ENCODE measurements at regions not wholly inside any gene's neighbourhood (a gene's known extent, or its start where the extent isn't known, plus 50 kb on each side); places are given as distances from the start of the nearest gene placed in this dataset.

GRCh38 chr7:68535266-68535665 lies 1063.0 kb upstream of the AUTS2 start:
- DNase-seq (no peak), ATAC-seq (no peak)
- Histone ChIP-seq H3K4me1 (no peaks in the 10 kb centered on the region), H3K27ac (no peak overlapping the region), H3K9me3 (no peaks in the 10 kb centered on the region), H3K36me3 (no peaks in the 10 kb centered on the region), H3K4me3 (no peak overlapping the region), H3K27me3 (no peaks in the 10 kb centered on the region)
- intact Hi-C loops (cut with DNase I), result no loop called here
- WGBS (ENCODE audit: insufficient coverage, low coverage, low lambda C conversion rate, missing lambda C conversion rate), result 92% methylated on average over 5 of the region's 22 CpGs
- TF ChIP-seq CTCF (IDR thresholded peaks at IDR 0.05) (no peak), POLR2A (IDR thresholded peaks at IDR 0.05) (no peak)

GRCh38 chr7:68537051-68537773 lies 1061.1 kb upstream of the AUTS2 start:
- intact Hi-C loops (cut with DNase I), result no loop called here
- WGBS (ENCODE audit: insufficient coverage, low coverage, low lambda C conversion rate, missing lambda C conversion rate), result 57% methylated on average over 6 of the region's 6 CpGs
- H3K36me3 ChIP-seq, result no peaks in the 10 kb centered on the region
- no peak overlapping the region for H3K27ac ChIP-seq
- TF ChIP-seq POLR2A (IDR thresholded peaks at IDR 0.05), result no peak
- no peak for TF ChIP-seq CTCF (IDR thresholded peaks at IDR 0.05)
- H3K27me3 ChIP-seq, result no peaks in the 10 kb centered on the region
- ATAC-seq (no peak), DNase-seq (no peak)
- no peak overlapping the region for H3K4me3 ChIP-seq
- no peaks in the 10 kb centered on the region for H3K9me3 ChIP-seq
- H3K4me1 ChIP-seq, result no peaks in the 10 kb centered on the region

- intact Hi-C loops (cut with DNase I), result no loop called here
- WGBS (ENCODE audit: insufficient coverage, low coverage, low lambda C conversion rate, missing lambda C conversion rate), result 42% methylated on average over 5 of the region's 5 CpGs
- no peak overlapping the region for H3K27ac ChIP-seq
- ATAC-seq (no peak), DNase-seq (no peak)
- no peak for TF ChIP-seq CTCF (IDR thresholded peaks at IDR 0.05)
- TF ChIP-seq POLR2A (IDR thresholded peaks at IDR 0.05), result no peak
- no peaks in the 10 kb centered on the region for H3K36me3 ChIP-seq
- no peaks in the 10 kb centered on the region for H3K9me3 ChIP-seq
- no peaks in the 10 kb centered on the region for H3K27me3 ChIP-seq
- H3K4me3 ChIP-seq, result no peak overlapping the region
- no peaks in the 10 kb centered on the region for H3K4me1 ChIP-seq
Observed at GRCh38 chr7:68537774-68538071, 1060.6 kb upstream of the AUTS2 start.

GRCh38 chr7:68542831-68543230 lies 1055.4 kb upstream of the AUTS2 start:
- no peaks in the 10 kb centered on the region for H3K9me3 ChIP-seq
- no peak for ATAC-seq
- no peak overlapping the region for H3K27ac ChIP-seq
- no peaks in the 10 kb centered on the region for H3K36me3 ChIP-seq
- WGBS (ENCODE audit: insufficient coverage, low coverage, low lambda C conversion rate, missing lambda C conversion rate), result 60% methylated on average over 3 of the region's 3 CpGs
- no peaks in the 10 kb centered on the region for H3K4me1 ChIP-seq
- no peak for DNase-seq
- intact Hi-C loops (cut with DNase I), result no loop called here
- no peaks in the 10 kb centered on the region for H3K27me3 ChIP-seq
- TF ChIP-seq POLR2A (IDR thresholded peaks at IDR 0.05) (no peak), CTCF (IDR thresholded peaks at IDR 0.05) (no peak)
- no peak overlapping the region for H3K4me3 ChIP-seq

GRCh38 chr7:68544851-68545250 lies 1053.4 kb upstream of the AUTS2 start:
- intact Hi-C loops (cut with DNase I), result no loop called here
- no peaks in the 10 kb centered on the region for H3K4me1 ChIP-seq

More at GRCh38 chr7:68544851-68545250, 1053.4 kb upstream of the AUTS2 start:
- WGBS (ENCODE audit: insufficient coverage, low coverage, low lambda C conversion rate, missing lambda C conversion rate), result 41% methylated on average over 4 of the region's 4 CpGs
- no peaks in the 10 kb centered on the region for H3K9me3 ChIP-seq
- no peak overlapping the region for H3K27ac ChIP-seq
- TF ChIP-seq CTCF (IDR thresholded peaks at IDR 0.05) (no peak), POLR2A (IDR thresholded peaks at IDR 0.05) (no peak)
- DNase-seq (no peak), ATAC-seq (no peak)
- no peaks in the 10 kb centered on the region for H3K36me3 ChIP-seq
- H3K4me3 ChIP-seq, result no peak overlapping the region
- no peaks in the 10 kb centered on the region for H3K27me3 ChIP-seq
